ENCODE measurements at regions not wholly inside any gene's neighbourhood (a gene's known extent, or its start where the extent isn't known, plus 50 kb on each side); places are given as distances from the start of the nearest gene placed in this dataset.

GRCh38 chr1:8170059-8170835 lies 144.1 kb upstream of the ERRFI1 start:
- Histone ChIP-seq H3K4me3 (ENCODE audit: low read depth in 1 of 3, low read length in 3 of 3) (no peak overlapping the region), H3K36me3 (ENCODE audit: control insufficient read depth in 4 of 4, insufficient read depth in 3 of 4, low read depth in 1 of 4, low read length in 3 of 4) (no peaks in the 10 kb centered on the region), H3K27me3 (ENCODE audit: control insufficient read depth in 4 of 4, insufficient read depth in 4 of 4, low read length in 3 of 4) (no peaks in the 10 kb centered on the region), H3K9ac (ENCODE audit: low read depth in 1 of 2, low read length in 2 of 2) (peak overlapping the region; percentile 33 to 50), H3K4me1 (ENCODE audit: control insufficient read depth in 4 of 4, insufficient read depth in 4 of 4, low read length in 3 of 4) (peaks cover 6 to 34% (median 17%) of the 10 kb centered on the region in 4 donors), H3K9me3 (ENCODE audit: control insufficient read depth in 4 of 4, low read length in 3 of 4) (no peaks in the 10 kb centered on the region), H3K27ac (ENCODE audit: low read depth in 1 of 2, low read length in 2 of 2) (peak overlapping the region; percentile 95 to 98)
- DNase-seq (ENCODE audit: low spot score): peak; percentile 69
- WGBS: 31% methylated on average over 13 of the region's 13 CpGs
- TF ChIP-seq GABPA (IDR thresholded peaks at IDR 0.05 in 1 of 2, conservative IDR thresholded peaks at IDR 0.05 in 1 of 2) (no peak), RXRA (IDR thresholded peaks at IDR 0.05) (peak; percentile 94 to 97), SP1 (IDR thresholded peaks at IDR 0.05) (peak; percentile 80), RAD21 (IDR thresholded peaks at IDR 0.05) (peak in 1 of 2 donors; percentile 3), NR2F2 (IDR thresholded peaks at IDR 0.05) (peak; percentile 27), HNF4A (conservative IDR thresholded peaks at IDR 0.05) (peak; percentile 54 to 72), JUND (IDR thresholded peaks at IDR 0.05) (peak in 1 of 2 donors; percentile 15), HNF4G (IDR thresholded peaks at IDR 0.05) (no peak), ATF3 (IDR thresholded peaks at IDR 0.05) (no peak), EGR1 (IDR thresholded peaks at IDR 0.05; ENCODE audit: low read depth in 2 of 2) (peak in 1 of 2 donors; percentile 53), FOXA2 (IDR thresholded peaks at IDR 0.05) (peak; percentile 88), FOXA1 (IDR thresholded peaks at IDR 0.05) (peak; percentile 77), YY1 (IDR thresholded peaks at IDR 0.05) (peak; percentile 86), TAF1 (conservative IDR thresholded peaks at IDR 0.05) (no peak)
- TF ChIP-seq, protein P1, sequence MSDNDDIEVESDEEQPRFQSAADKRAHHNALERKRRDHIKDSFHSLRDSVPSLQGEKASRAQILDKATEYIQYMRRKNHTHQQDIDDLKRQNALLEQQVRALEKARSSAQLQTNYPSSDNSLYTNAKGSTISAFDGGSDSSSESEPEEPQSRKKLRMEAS (IDR thresholded peaks at IDR 0.05): peak; percentile 62
- TF ChIP-seq, protein P2, sequence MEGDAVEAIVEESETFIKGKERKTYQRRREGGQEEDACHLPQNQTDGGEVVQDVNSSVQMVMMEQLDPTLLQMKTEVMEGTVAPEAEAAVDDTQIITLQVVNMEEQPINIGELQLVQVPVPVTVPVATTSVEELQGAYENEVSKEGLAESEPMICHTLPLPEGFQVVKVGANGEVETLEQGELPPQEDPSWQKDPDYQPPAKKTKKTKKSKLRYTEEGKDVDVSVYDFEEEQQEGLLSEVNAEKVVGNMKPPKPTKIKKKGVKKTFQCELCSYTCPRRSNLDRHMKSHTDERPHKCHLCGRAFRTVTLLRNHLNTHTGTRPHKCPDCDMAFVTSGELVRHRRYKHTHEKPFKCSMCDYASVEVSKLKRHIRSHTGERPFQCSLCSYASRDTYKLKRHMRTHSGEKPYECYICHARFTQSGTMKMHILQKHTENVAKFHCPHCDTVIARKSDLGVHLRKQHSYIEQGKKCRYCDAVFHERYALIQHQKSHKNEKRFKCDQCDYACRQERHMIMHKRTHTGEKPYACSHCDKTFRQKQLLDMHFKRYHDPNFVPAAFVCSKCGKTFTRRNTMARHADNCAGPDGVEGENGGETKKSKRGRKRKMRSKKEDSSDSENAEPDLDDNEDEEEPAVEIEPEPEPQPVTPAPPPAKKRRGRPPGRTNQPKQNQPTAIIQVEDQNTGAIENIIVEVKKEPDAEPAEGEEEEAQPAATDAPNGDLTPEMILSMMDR (IDR thresholded peaks at IDR 0.05; ENCODE audit: low read depth, low read length, missing input control): no peak
- TF ChIP-seq, protein P3, sequence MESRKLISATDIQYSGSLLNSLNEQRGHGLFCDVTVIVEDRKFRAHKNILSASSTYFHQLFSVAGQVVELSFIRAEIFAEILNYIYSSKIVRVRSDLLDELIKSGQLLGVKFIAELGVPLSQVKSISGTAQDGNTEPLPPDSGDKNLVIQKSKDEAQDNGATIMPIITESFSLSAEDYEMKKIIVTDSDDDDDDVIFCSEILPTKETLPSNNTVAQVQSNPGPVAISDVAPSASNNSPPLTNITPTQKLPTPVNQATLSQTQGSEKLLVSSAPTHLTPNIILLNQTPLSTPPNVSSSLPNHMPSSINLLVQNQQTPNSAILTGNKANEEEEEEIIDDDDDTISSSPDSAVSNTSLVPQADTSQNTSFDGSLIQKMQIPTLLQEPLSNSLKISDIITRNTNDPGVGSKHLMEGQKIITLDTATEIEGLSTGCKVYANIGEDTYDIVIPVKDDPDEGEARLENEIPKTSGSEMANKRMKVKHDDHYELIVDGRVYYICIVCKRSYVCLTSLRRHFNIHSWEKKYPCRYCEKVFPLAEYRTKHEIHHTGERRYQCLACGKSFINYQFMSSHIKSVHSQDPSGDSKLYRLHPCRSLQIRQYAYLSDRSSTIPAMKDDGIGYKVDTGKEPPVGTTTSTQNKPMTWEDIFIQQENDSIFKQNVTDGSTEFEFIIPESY (IDR thresholded peaks at IDR 0.05): peak; percentile 49
- TF ChIP-seq, protein P4, sequence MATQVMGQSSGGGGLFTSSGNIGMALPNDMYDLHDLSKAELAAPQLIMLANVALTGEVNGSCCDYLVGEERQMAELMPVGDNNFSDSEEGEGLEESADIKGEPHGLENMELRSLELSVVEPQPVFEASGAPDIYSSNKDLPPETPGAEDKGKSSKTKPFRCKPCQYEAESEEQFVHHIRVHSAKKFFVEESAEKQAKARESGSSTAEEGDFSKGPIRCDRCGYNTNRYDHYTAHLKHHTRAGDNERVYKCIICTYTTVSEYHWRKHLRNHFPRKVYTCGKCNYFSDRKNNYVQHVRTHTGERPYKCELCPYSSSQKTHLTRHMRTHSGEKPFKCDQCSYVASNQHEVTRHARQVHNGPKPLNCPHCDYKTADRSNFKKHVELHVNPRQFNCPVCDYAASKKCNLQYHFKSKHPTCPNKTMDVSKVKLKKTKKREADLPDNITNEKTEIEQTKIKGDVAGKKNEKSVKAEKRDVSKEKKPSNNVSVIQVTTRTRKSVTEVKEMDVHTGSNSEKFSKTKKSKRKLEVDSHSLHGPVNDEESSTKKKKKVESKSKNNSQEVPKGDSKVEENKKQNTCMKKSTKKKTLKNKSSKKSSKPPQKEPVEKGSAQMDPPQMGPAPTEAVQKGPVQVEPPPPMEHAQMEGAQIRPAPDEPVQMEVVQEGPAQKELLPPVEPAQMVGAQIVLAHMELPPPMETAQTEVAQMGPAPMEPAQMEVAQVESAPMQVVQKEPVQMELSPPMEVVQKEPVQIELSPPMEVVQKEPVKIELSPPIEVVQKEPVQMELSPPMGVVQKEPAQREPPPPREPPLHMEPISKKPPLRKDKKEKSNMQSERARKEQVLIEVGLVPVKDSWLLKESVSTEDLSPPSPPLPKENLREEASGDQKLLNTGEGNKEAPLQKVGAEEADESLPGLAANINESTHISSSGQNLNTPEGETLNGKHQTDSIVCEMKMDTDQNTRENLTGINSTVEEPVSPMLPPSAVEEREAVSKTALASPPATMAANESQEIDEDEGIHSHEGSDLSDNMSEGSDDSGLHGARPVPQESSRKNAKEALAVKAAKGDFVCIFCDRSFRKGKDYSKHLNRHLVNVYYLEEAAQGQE (IDR thresholded peaks at IDR 0.05): peak; percentile 33
